ENCODE measurements at regions not wholly inside any gene's neighbourhood (a gene's known extent, or its start where the extent isn't known, plus 50 kb on each side); places are given as distances from the start of the nearest gene placed in this dataset.

GRCh38 chr13:105670179-105670990 is 865.1 kb downstream of the EFNB2 start:
- H3K4me3 ChIP-seq = no peak overlapping the region
- WGBS, 2 donors = 15 to 63% methylated on average over 3 of the region's 3 CpGs
- no peaks in the 10 kb centered on the region for H3K36me3 ChIP-seq
- H3K9me3 ChIP-seq = no peaks in the 10 kb centered on the region
- intact Hi-C loops (cut with DNase I) = no loop called here
- DNase-seq = no peak
- no peaks in the 10 kb centered on the region for H3K27me3 ChIP-seq
- no peak overlapping the region for H3K27ac ChIP-seq
- H3K4me1 ChIP-seq = no peaks in the 10 kb centered on the region
- TF ChIP-seq EP300 (IDR thresholded peaks at IDR 0.05) = no peak
- TF ChIP-seq POLR2AphosphoS5 (IDR thresholded peaks at IDR 0.05) = no peak
- TF ChIP-seq POLR2A (IDR thresholded peaks at IDR 0.05) = no peak
- no peak for TF ChIP-seq CTCF (IDR thresholded peaks at IDR 0.05)

- Histone ChIP-seq H3K36me3 (no peaks in the 10 kb centered on the region), H3K27ac (no peak overlapping the region), H3K4me1 (no peaks in the 10 kb centered on the region), H3K9me3 (no peaks in the 10 kb centered on the region), H3K4me3 (no peak overlapping the region), H3K27me3 (no peaks in the 10 kb centered on the region)
- intact Hi-C loops (cut with DNase I) = no loop called here
- WGBS, 2 donors = 92 to 95% methylated on average over 1 of the region's 1 CpG
- TF ChIP-seq POLR2A (IDR thresholded peaks at IDR 0.05) (no peak), CTCF (IDR thresholded peaks at IDR 0.05) (no peak), POLR2AphosphoS5 (IDR thresholded peaks at IDR 0.05) (no peak), EP300 (IDR thresholded peaks at IDR 0.05) (no peak)
- no peak for DNase-seq
Observed at GRCh38 chr13:105665284-105665683, 870.2 kb downstream of the EFNB2 start.

DNA sequence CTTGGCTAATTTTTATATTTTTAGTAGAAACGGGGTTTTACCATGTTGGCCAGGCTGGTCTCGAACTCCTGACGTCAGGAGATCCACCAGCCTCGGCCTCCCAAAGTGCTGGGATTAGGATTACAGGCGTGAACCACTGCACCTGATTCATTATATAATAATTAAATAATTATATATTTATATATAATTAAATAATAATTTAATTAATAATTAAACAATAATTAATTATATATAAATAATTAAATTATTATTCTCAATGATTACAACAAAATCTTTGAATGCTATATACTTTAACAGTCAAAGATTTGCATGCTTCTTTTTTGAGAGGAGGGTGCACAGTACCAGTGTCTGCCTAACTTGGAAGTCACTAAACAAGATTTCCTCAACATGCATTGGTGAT is 872.3 kb downstream of the EFNB2 start:
- DNase-seq = no peak
- intact Hi-C loops (cut with DNase I) = no loop called here
- Histone ChIP-seq H3K27me3 (no peaks in the 10 kb centered on the region), H3K4me3 (no peak overlapping the region), H3K9me3 (no peaks in the 10 kb centered on the region), H3K36me3 (no peaks in the 10 kb centered on the region), H3K27ac (no peak overlapping the region), H3K4me1 (no peaks in the 10 kb centered on the region)
- TF ChIP-seq POLR2AphosphoS5 (IDR thresholded peaks at IDR 0.05) = no peak
- TF ChIP-seq EP300 (IDR thresholded peaks at IDR 0.05) = no peak
- TF ChIP-seq POLR2A (IDR thresholded peaks at IDR 0.05) = no peak
- WGBS, 2 donors = 92 to 93% methylated on average over 5 of the region's 5 CpGs

DNA sequence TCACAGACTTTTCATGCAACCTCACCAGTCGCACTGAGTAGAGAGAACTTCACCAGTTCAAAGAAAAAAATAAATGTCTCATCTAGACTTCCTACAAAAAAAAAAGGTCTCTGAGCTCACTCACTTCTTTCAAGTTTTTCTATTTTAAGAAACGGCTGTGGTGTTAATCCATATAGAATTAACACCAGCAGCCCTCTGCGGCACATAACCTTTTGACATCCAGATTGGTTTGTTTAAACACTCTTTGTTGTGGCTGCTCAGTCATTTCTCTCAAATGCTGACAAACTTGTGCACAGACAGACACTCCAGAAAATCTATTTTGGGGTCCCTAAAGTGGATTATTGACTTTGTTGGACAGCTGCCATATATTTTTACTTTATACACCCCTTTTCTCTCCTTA is 874.9 kb downstream of the EFNB2 start:
- H3K27me3 ChIP-seq = no peaks in the 10 kb centered on the region
- no peak for DNase-seq
- TF ChIP-seq POLR2A (IDR thresholded peaks at IDR 0.05) (no peak), CTCF (IDR thresholded peaks at IDR 0.05) (no peak), POLR2AphosphoS5 (IDR thresholded peaks at IDR 0.05) (no peak), EP300 (IDR thresholded peaks at IDR 0.05) (no peak)
- no peak overlapping the region for H3K27ac ChIP-seq
- H3K4me3 ChIP-seq = no peak overlapping the region
- 77 to 87% methylated on average over 3 of the region's 3 CpGs for WGBS, 2 donors
- no peaks in the 10 kb centered on the region for H3K4me1 ChIP-seq
- H3K9me3 ChIP-seq = no peaks in the 10 kb centered on the region
- intact Hi-C loops (cut with DNase I) = no loop called here
- H3K36me3 ChIP-seq = no peaks in the 10 kb centered on the region

GRCh38 chr13:105658431-105658830 is 877.0 kb downstream of the EFNB2 start:
- 90 to 91% methylated on average over 3 of the region's 3 CpGs for WGBS, 2 donors
- H3K36me3 ChIP-seq = no peaks in the 10 kb centered on the region
- H3K9me3 ChIP-seq = no peaks in the 10 kb centered on the region
- no peak overlapping the region for H3K27ac ChIP-seq
- no peak for DNase-seq
- TF ChIP-seq POLR2A (IDR thresholded peaks at IDR 0.05) (no peak), CTCF (IDR thresholded peaks at IDR 0.05) (no peak)
- no peaks in the 10 kb centered on the region for H3K27me3 ChIP-seq
- intact Hi-C loops (cut with DNase I) = no loop called here
- H3K4me3 ChIP-seq = no peak overlapping the region
- H3K4me1 ChIP-seq = no peaks in the 10 kb centered on the region
